GM19328 (cell line): ENCODE measurements at regions not wholly inside any gene's neighbourhood (a gene's known extent, or its start where the extent isn't known, plus 50 kb on each side); places are given as distances from the start of the nearest gene placed in this dataset.

Source experiments
- ATAC-seq: cut with Tn5 transposase; IDR thresholded peaks from one replicate; pipeline ENCODE4 v1.9.1; 2021; ENCODE audit warnings: mild to moderate bottlenecking, moderate library complexity; ENCODE audit not compliant: unreplicated experiment

GRCh38 chr2:18427762-18428161, 132.7 kb downstream of the RDH14 start:
- no peak for ATAC-seq

GRCh38 chr2:18426174-18426573, 134.3 kb downstream of the RDH14 start:
- no peak for ATAC-seq

GRCh38 chr2:18425210-18425703, 135.2 kb downstream of the RDH14 start:
- no peak for ATAC-seq

- ATAC-seq = no peak
Observed at GRCh38 chr2:18423636-18424035, 136.8 kb downstream of the RDH14 start.

GRCh38 chr2:18422432-18423165, 137.9 kb downstream of the RDH14 start:
- ATAC-seq = no peak

- ATAC-seq = no peak
Observed at GRCh38 chr2:18413676-18414396, 146.6 kb downstream of the RDH14 start.

GRCh38 chr2:18412980-18413675, 147.3 kb downstream of the RDH14 start:
- no peak for ATAC-seq

- no peak for ATAC-seq
Observed at GRCh38 chr2:18411626-18412025, 148.8 kb downstream of the RDH14 start.

GRCh38 chr2:18410543-18410942, 149.9 kb downstream of the RDH14 start:
- ATAC-seq = no peak

- ATAC-seq = no peak
Observed at GRCh38 chr2:18408638-18409037, 151.8 kb downstream of the RDH14 start.

GRCh38 chr2:18406219-18406618, 154.2 kb downstream of the RDH14 start:
- no peak for ATAC-seq

GRCh38 chr2:18404708-18405107, 155.7 kb downstream of the RDH14 start:
- no peak for ATAC-seq

- ATAC-seq = no peak
Observed at GRCh38 chr2:18403921-18404522, 156.4 kb downstream of the RDH14 start.

GRCh38 chr2:18402831-18403230, 157.6 kb downstream of the RDH14 start:
- ATAC-seq = no peak

GRCh38 chr2:18401471-18401870, 159.0 kb downstream of the RDH14 start:
- ATAC-seq = no peak

GRCh38 chr2:18399601-18400000, 160.9 kb downstream of the RDH14 start:
- ATAC-seq = no peak

- no peak for ATAC-seq
Observed at GRCh38 chr2:18398833-18399232, 161.6 kb downstream of the RDH14 start.

- no peak for ATAC-seq
Observed at GRCh38 chr2:18396329-18397010, 164.0 kb downstream of the RDH14 start.

GRCh38 chr2:18395555-18395954, 164.9 kb downstream of the RDH14 start:
- ATAC-seq = no peak

- peak; percentile 90 for ATAC-seq
Observed at GRCh38 chr2:18387441-18388206, 172.8 kb downstream of the RDH14 start.
